GM12875 (cell line): ENCODE measurements at regions not wholly inside any gene's neighbourhood (a gene's known extent, or its start where the extent isn't known, plus 50 kb on each side); places are given as distances from the start of the nearest gene placed in this dataset.

Experiments used
- H3K4me3 ChIP-seq: one replicate; pipeline ENCODE4 v1.5.1; 2011; ENCODE audit warnings: low read depth, low read length, control low read depth
- CTCF ChIP-seq: IDR thresholded peaks from 2 replicates; pipeline ENCODE4 v1.5.1; 2011; ENCODE audit warnings: low read depth, mild to moderate bottlenecking, control low read depth, inconsistent platforms, low read length, moderate library complexity, borderline replicate concordance; ENCODE audit not compliant: insufficient read depth

GRCh38 chr2:175688243-175688642 lies 313.8 kb downstream of the LNPK start:
- no peak overlapping the region for H3K4me3 ChIP-seq
- no peak for TF ChIP-seq CTCF

- TF ChIP-seq CTCF: no peak
- H3K4me3 ChIP-seq: no peak overlapping the region
These were observed 314.6 kb downstream of the LNPK start for GRCh38 chr2:175687465-175687864.

GRCh38 chr2:175686002-175686401 lies 316.1 kb downstream of the LNPK start:
- no peak overlapping the region for H3K4me3 ChIP-seq
- no peak for TF ChIP-seq CTCF

GRCh38 chr2:175684466-175684865 lies 317.6 kb downstream of the LNPK start:
- no peak overlapping the region for H3K4me3 ChIP-seq
- no peak for TF ChIP-seq CTCF

GRCh38 chr2:175679728-175680127 lies 322.3 kb downstream of the LNPK start:
- TF ChIP-seq CTCF: no peak
- H3K4me3 ChIP-seq: no peak overlapping the region

- no peak for TF ChIP-seq CTCF
These were observed 322.8 kb downstream of the LNPK start for GRCh38 chr2:175679231-175679630.

GRCh38 chr2:175677880-175678279 lies 324.2 kb downstream of the LNPK start:
- TF ChIP-seq CTCF: no peak

More at GRCh38 chr2:175679231-175679630, 322.8 kb downstream of the LNPK start:
- H3K4me3 ChIP-seq: no peak overlapping the region

More at GRCh38 chr2:175677880-175678279, 324.2 kb downstream of the LNPK start:
- no peak overlapping the region for H3K4me3 ChIP-seq
